ENCODE measurements at regions not wholly inside any gene's neighbourhood (a gene's known extent, or its start where the extent isn't known, plus 50 kb on each side); places are given as distances from the start of the nearest gene placed in this dataset.
"Not testable (repeated sequence)": the region's sequence is repeated elsewhere in the genome, so short reads cannot be mapped to it uniquely, and the experiment has no call there.

GRCh38 chr12:46983959-46984841 is 95.2 kb upstream of the PCED1B start:
- peak; percentile 55 for DNase-seq (ENCODE audit: low read depth)

- DNase-seq (ENCODE audit: low read depth), result no peak
Measured at GRCh38 chr12:46985816-46986215, 93.6 kb upstream of the PCED1B start.

- DNase-seq (ENCODE audit: low read depth), result not testable (repeated sequence)
Measured at GRCh38 chr12:46988122-46988521, 91.3 kb upstream of the PCED1B start.

- DNase-seq (ENCODE audit: low read depth), result no peak
Measured at GRCh38 chr12:46990211-46990610, 89.2 kb upstream of the PCED1B start.

GRCh38 chr12:46992051-46992450 is 87.4 kb upstream of the PCED1B start:
- DNase-seq (ENCODE audit: low read depth), result not testable (repeated sequence)

GRCh38 chr12:46998811-46999368 is 80.5 kb upstream of the PCED1B start:
- DNase-seq (ENCODE audit: low read depth), result peak; percentile 41

GRCh38 chr12:47004634-47005033 is 74.8 kb upstream of the PCED1B start:
- no peak for DNase-seq (ENCODE audit: low read depth)

GRCh38 chr12:47007048-47007447 is 72.4 kb upstream of the PCED1B start:
- no peak for DNase-seq (ENCODE audit: low read depth)

GRCh38 chr12:47012552-47012951 is 66.9 kb upstream of the PCED1B start:
- no peak for DNase-seq (ENCODE audit: low read depth)

GRCh38 chr12:47014474-47014873 is 64.9 kb upstream of the PCED1B start:
- no peak for DNase-seq (ENCODE audit: low read depth)

- DNase-seq (ENCODE audit: low read depth), result no peak
Measured at GRCh38 chr12:47015381-47015780, 64.0 kb upstream of the PCED1B start.

GRCh38 chr12:47017041-47017713 is 62.2 kb upstream of the PCED1B start:
- no peak for DNase-seq (ENCODE audit: low read depth)

GRCh38 chr12:47017901-47018475 is 61.4 kb upstream of the PCED1B start:
- DNase-seq (ENCODE audit: low read depth), result no peak

- DNase-seq (ENCODE audit: low read depth), result no peak
Measured at GRCh38 chr12:47020211-47020821, 59.1 kb upstream of the PCED1B start.

GRCh38 chr12:47021298-47021697 is 58.1 kb upstream of the PCED1B start:
- DNase-seq (ENCODE audit: low read depth), result peak; percentile 65

- DNase-seq (ENCODE audit: low read depth), result no peak
Measured at GRCh38 chr12:47022296-47022695, 57.1 kb upstream of the PCED1B start.

GRCh38 chr12:47023311-47023710 is 56.1 kb upstream of the PCED1B start:
- DNase-seq (ENCODE audit: low read depth), result no peak

GRCh38 chr12:47023953-47024352 is 55.5 kb upstream of the PCED1B start:
- DNase-seq (ENCODE audit: low read depth), result no peak

GRCh38 chr12:47024463-47024862 is 55.0 kb upstream of the PCED1B start:
- no peak for DNase-seq (ENCODE audit: low read depth)

- DNase-seq (ENCODE audit: low read depth), result no peak
Measured at GRCh38 chr12:47025349-47025748, 54.1 kb upstream of the PCED1B start.

- DNase-seq (ENCODE audit: low read depth), result no peak
Measured at GRCh38 chr12:47025798-47026197, 53.6 kb upstream of the PCED1B start.

GRCh38 chr12:47026291-47026690 is 53.1 kb upstream of the PCED1B start:
- no peak for DNase-seq (ENCODE audit: low read depth)

All from fibroblast of the conjunctiva (primary cell).